HepG2 (cell line): ENCODE measurements at regions not wholly inside any gene's neighbourhood (a gene's known extent, or its start where the extent isn't known, plus 50 kb on each side); places are given as distances from the start of the nearest gene placed in this dataset.

ENCODE experiments used
- ATAC-seq: fragments of 200-7000 bp; cut with Tn5 transposase; 3 replicates; pipeline ENCODE4 v1.9.1; 2020; ENCODE audit warnings: mild to moderate bottlenecking, moderate library complexity
- BruUV-seq: library from RNA; stranded (reverse); fragments of 400-500 nt; replicated peaks from 2 replicates; lab custom pipeline; 2021; lab: Mats Ljungman, UMichigan
- CTCF ChIA-PET: fragments of 300-600 bp; formaldehyde crosslinking; extraction: SDS; loops from one replicate; lab custom pipeline; 2021; ENCODE audit warnings: low total read pairs, inconsistent platforms, low intra/inter-chr PET ratio; lab: Yijun Ruan, JAX
- POLR2A ChIA-PET: fragments of 350-600 bp; sonication (Branson Sonifier 250); formaldehyde crosslinking; loops from one replicate; lab custom pipeline; 2020; ENCODE audit warnings: antibody characterized with exemption, inconsistent platforms; lab: Yijun Ruan, JAX
- DNase-seq: peaks from one replicate; pipeline ENCODE4 v3.0.0-alpha.2; 2015; ENCODE audit warnings: low spot score
- FAIRE-seq: peaks from 3 replicates; lab custom pipeline; 2011; peaks lifted over from hg19 to GRCh38; lab: Jason Lieb, UNC
- H2AFZ ChIP-seq: one replicate; pipeline ENCODE4 v1.6.1; 2011; ENCODE audit warnings: low read length, inconsistent platforms
- H3K27ac ChIP-seq: fragments of 300-600 bp; 3 replicates; pipeline ENCODE4 v1.8.0; 2011; ENCODE audit warnings: mixed run types, mild to moderate bottlenecking, mixed read lengths, low read length, inconsistent platforms; ENCODE audit not compliant: insufficient read depth; ENCODE audit errors: extremely low read length
- H3K27me3 ChIP-seq, 2 experiments: fragments of 200-600 bp in 1 of 2; 2 replicates in 1 of 2; 3 replicates in 1 of 2; pipeline versions ENCODE4 v1.6.0 to v1.8.0; 2011; ENCODE audit warnings: low read length in 2 of 2, mild to moderate bottlenecking in 2 of 2, moderate library complexity in 2 of 2, inconsistent platforms in 1 of 2; ENCODE audit not compliant: insufficient read depth in 2 of 2, control insufficient read depth in 1 of 2
- H3K36me3 ChIP-seq, 2 experiments: fragments of 200-600 bp in 1 of 2; replicated peaks in 1 of 2; 2 replicates in 1 of 2; 3 replicates in 1 of 2; pipeline versions ENCODE4 v1.5.1 to v1.8.0; 2011; ENCODE audit warnings: low read length in 2 of 2, inconsistent platforms in 1 of 2; ENCODE audit not compliant: insufficient read depth in 2 of 2, control insufficient read depth in 1 of 2
- H3K4me1 ChIP-seq: 2 replicates; pipeline ENCODE4 v1.5.1; 2012; ENCODE audit warnings: low read length, inconsistent platforms; ENCODE audit not compliant: insufficient read depth
- H3K4me2 ChIP-seq: 2 replicates; pipeline ENCODE4 v1.6.0; 2011; ENCODE audit warnings: low read depth, low read length, inconsistent platforms
- H3K4me3 ChIP-seq, 3 experiments: fragments of 200-600 bp in 1 of 3; sonication (generic), shearing (Covaris generic) in 1 of 3; replicated peaks in 1 of 3; 2 replicates each; pipeline ENCODE4 v1.5.1; 2011 to 2016; ENCODE audit warnings: low read length in 3 of 3, inconsistent platforms in 2 of 3, low read depth in 2 of 3, mild to moderate bottlenecking in 2 of 3, control low read depth in 1 of 3, mixed read lengths in 1 of 3; ENCODE audit not compliant: insufficient read depth in 1 of 3
- H3K79me2 ChIP-seq: one replicate; pipeline ENCODE4 v1.6.1; 2011; ENCODE audit warnings: low read length, inconsistent platforms; ENCODE audit not compliant: insufficient read depth
- H3K9ac ChIP-seq: 2 replicates; pipeline ENCODE4 v1.6.0; 2011; ENCODE audit warnings: mild to moderate bottlenecking, low read depth, low read length, inconsistent platforms; ENCODE audit not compliant: insufficient read depth
- H3K9me3 ChIP-seq: 2 replicates; pipeline ENCODE4 v1.5.1; 2012; ENCODE audit warnings: mild to moderate bottlenecking, low read length
- H4K20me1 ChIP-seq: 2 replicates; pipeline ENCODE4 v1.6.0; 2011; ENCODE audit warnings: inconsistent platforms, mild to moderate bottlenecking, low read length, moderate library complexity; ENCODE audit not compliant: insufficient read depth
- BRF2 ChIP-seq: sonication (generic); formaldehyde crosslinking; IDR thresholded peaks from 2 replicates; pipeline ENCODE4 v1.8.1; 2022; ENCODE audit warnings: mild to moderate bottlenecking, missing genetic modification reagents
- CBX2 ChIP-seq, 2 experiments: fragments of 200-600 bp in 1 of 2; sonication (generic); formaldehyde crosslinking in 1 of 2; IDR thresholded peaks; 2 replicates each; pipeline versions ENCODE4 v1.7.0 to v1.8.1; 2018 to 2022; ENCODE audit warnings: low read depth in 2 of 2, low read length in 1 of 2, mild to moderate bottlenecking in 1 of 2, missing genetic modification reagents in 1 of 2
- GATAD1 ChIP-seq: IDR thresholded peaks from 2 replicates; pipeline ENCODE4 v1.6.1; 2016; ENCODE audit warnings: missing genetic modification reagents, missing compliant biosample characterization
- JARID2 ChIP-seq: sonication (generic); formaldehyde crosslinking; IDR thresholded peaks from 2 replicates; pipeline ENCODE4 v1.8.1; 2023; ENCODE audit warnings: missing genetic modification reagents, inconsistent platforms; ENCODE audit not compliant: insufficient replicate concordance
- PCBP1 ChIP-seq: fragments of 200-400 bp; formaldehyde crosslinking; IDR thresholded peaks from 2 replicates; pipeline ENCODE4 v1.6.1; 2017; ENCODE audit warnings: mild to moderate bottlenecking, low read depth, low read length, borderline replicate concordance
- SIX1 ChIP-seq: sonication (generic); formaldehyde crosslinking; IDR thresholded peaks from 2 replicates; pipeline ENCODE4 v1.4.0; 2020; ENCODE audit warnings: missing genetic modification reagents, borderline replicate concordance
- TCF12 ChIP-seq, 2 experiments: fragments of 450-650 bp in 1 of 2; sonication (generic) in 1 of 2; formaldehyde crosslinking in 1 of 2; IDR thresholded peaks; 2 replicates each; pipeline versions ENCODE4 v1.6.1 to v1.8.0; 2017 to 2022; ENCODE audit warnings: antibody characterized with exemption in 1 of 2, mild to moderate bottlenecking in 1 of 2, missing genetic modification reagents in 1 of 2, moderate library complexity in 1 of 2
- TSC22D2 ChIP-seq: sonication (generic); formaldehyde crosslinking; IDR thresholded peaks from 2 replicates; pipeline ENCODE4 v1.5.1; 2020; ENCODE audit warnings: missing genetic modification reagents, mild to moderate bottlenecking, borderline replicate concordance
- ZBTB34 ChIP-seq: sonication (generic); formaldehyde crosslinking; IDR thresholded peaks from 2 replicates; pipeline ENCODE4 v1.8.0; 2022; ENCODE audit warnings: mild to moderate bottlenecking, missing genetic modification reagents
- ZMYM4 ChIP-seq: sonication (generic); formaldehyde crosslinking; IDR thresholded peaks from 2 replicates; pipeline ENCODE4 v1.8.1; 2023; ENCODE audit warnings: mild to moderate bottlenecking, missing genetic modification reagents
- ZNF264 ChIP-seq: sonication (generic); formaldehyde crosslinking; IDR thresholded peaks from 2 replicates; pipeline ENCODE4 v1.4.0; 2020; ENCODE audit warnings: missing genetic modification reagents
- ZNF276 ChIP-seq: sonication (generic); formaldehyde crosslinking; IDR thresholded peaks from 2 replicates; pipeline ENCODE4 v1.4.0; 2020; ENCODE audit warnings: mild to moderate bottlenecking, low read depth, missing genetic modification reagents
- ZNF7 ChIP-seq: IDR thresholded peaks from 2 replicates; pipeline ENCODE4 v1.6.1; 2016; ENCODE audit warnings: missing biosample characterization, missing genetic modification reagents
- WGBS: methylation state at CpG from one replicate; pipeline ENCODE4 v1.1.6; 2017; ENCODE audit warnings: low lambda C conversion rate; 5-methylcytosine and 5-hydroxymethylcytosine counted together
- in situ Hi-C: cut with HindIII; loops from 2 replicates; pipeline ENCODE4 v1.10.0; 2017; ENCODE audit warnings: low pct_unique_long_range_greater_than_20kb; ENCODE audit not compliant: extremely low pct_ligation_motif_present
- intact Hi-C: fragments of 100-400 bp; cut with micrococcal nuclease; formaldehyde crosslinking; loops from one replicate; pipeline ENCODE4 v1.10.0; 2022; ENCODE audit not compliant: unreplicated experiment

DNA sequence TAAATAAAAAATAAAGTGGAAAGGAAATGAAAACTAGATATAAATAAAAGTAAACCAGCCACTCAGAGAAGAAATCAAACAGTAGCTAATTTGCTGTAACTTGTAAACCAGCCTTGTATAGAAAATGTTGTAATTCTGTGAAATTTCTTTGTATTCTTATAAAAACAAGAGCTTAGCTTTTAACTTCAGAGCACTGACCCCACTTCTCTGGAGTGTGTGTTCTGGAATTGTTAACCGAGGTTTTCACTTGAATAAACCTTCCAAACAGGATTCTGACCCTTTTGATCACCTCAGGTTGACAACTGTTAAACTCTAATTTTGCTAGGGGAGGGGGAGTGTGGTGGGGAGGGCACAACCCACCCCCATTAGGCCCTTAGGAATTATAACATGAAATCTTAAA lies 151.9 kb upstream of the TRIM24 start:
- Histone ChIP-seq H3K79me2 (no peaks in the 10 kb centered on the region), H3K4me1 (peaks cover 34% of the 10 kb centered on the region), H3K9me3 (0 out of 2 replicates have a peak, but pooled peaks cover 3% of the 10 kb centered on the region), H3K27me3 (no peaks in the 10 kb centered on the region), H3K4me3 (no peak overlapping the region), H4K20me1 (no peaks in the 10 kb centered on the region)
- FAIRE-seq = no peak
- 46% methylated on average over 1 of the region's 1 CpG for WGBS
- TF ChIP-seq JARID2 (CRISPR knock-in tag) (no peak), CBX2 (IDR thresholded peaks at IDR 0.05; ENCODE audit: low read depth, low read length) (no peak), CBX2 (CRISPR knock-in tag; IDR thresholded peaks at IDR 0.05; ENCODE audit: low read depth) (no peak), PCBP1 (no peak), ZNF276 (CRISPR knock-in tag) (no peak), ZBTB34 (CRISPR knock-in tag) (no peak), SIX1 (no peak), ZMYM4 (CRISPR knock-in tag) (no peak), BRF2 (no peak), ZNF7 (no peak), GATAD1 (CRISPR knock-in tag) (no peak), TCF12 (IDR thresholded peaks at IDR 0.05) (no peak), TCF12 (CRISPR knock-in tag; IDR thresholded peaks at IDR 0.05) (no peak), ZNF264 (CRISPR knock-in tag) (no peak), TSC22D2 (no peak)
- TF ChIP-seq, all 625 proteins: peak for 0
- Histone ChIP-seq H3K4me2 (no peak overlapping the region), H3K27ac (no peak overlapping the region), H2AFZ (no peak overlapping the region), H3K9ac (no peak overlapping the region), H3K36me3 (no peaks in the 10 kb centered on the region)
- in situ Hi-C loops = no loop called here
- BruUV-seq = no TSS peak
- CTCF ChIA-PET = no interaction called here
- DNase-seq = no peak
- intact Hi-C loops = no loop called here
- POLR2A ChIA-PET = no interaction called here
- no peak for ATAC-seq
